Epidermal melanocyte (primary cell): ENCODE measurements at regions not wholly inside any gene's neighbourhood (a gene's known extent, or its start where the extent isn't known, plus 50 kb on each side); places are given as distances from the start of the nearest gene placed in this dataset.
"Not testable (repeated sequence)": the region's sequence is repeated elsewhere in the genome, so short reads cannot be mapped to it uniquely, and the experiment has no call there.

Source experiments
- DNase-seq: peaks from one replicate; pipeline ENCODE4 v3.0.0; 2011; ENCODE audit warnings: low spot score; ENCODE audit not compliant: insufficient read length

DNA sequence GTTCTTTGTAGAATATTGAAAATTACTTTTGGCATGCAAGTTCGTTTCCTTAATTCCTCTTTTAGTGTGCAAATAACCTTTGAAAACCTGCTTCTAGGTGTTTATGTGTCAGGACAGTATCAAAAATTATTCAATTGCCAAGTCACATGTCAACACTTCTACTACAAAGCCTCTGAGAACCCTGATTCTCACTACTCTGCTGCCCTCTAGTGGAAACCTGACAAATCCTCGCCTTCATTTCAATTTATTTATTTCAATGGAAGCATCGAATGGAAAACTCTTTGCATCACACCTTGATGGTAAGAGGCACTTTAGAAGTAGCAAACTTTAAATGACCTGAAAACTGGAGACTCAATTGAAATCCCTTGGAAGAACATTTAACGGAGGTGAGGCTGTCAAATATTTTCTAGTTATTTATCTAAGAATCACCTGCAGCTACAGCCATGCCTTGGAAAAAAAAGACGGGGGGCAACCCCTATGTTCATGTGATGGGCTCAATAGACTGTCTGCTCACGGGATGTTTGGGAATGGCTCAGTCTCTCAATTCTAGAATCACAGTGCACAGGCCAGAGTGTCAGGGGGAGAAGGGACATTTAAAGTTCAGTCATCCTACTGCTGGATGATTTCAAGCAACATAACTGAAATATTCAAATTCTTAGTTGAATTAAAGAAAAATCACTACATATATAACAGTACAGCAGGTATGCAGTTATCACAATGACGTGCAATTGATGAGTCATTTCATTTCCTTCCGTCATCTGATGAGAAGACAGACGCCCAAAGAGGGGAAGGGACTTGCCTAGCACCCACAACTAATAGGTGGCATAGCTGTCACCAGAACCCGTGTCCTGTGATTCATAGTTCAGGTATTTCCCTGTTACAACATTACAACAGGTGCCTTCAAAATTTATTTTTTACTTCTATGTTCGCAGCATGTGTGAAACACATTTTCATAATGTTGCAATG, 563.9 kb downstream of the TOX3 start:
- peak; percentile 29 for DNase-seq

- no peak for DNase-seq
Measured at GRCh38 chr16:51981725-51982124, 565.2 kb downstream of the TOX3 start.

DNA sequence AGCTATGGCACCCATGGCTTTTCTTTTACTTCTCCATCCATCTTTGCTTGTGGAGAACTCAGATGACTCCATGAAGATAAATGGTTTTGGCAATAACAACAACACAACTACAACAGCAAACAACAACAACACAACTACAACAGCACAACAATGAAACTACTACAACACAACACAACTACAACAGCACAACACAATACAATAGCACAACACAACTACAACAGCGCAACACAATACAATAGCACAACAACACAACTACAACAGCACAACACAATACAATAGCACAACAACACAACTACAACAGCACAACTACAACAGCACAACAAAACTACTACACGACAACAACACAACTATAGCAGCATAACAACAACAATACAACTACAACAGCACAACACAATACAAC, 569.4 kb downstream of the TOX3 start:
- DNase-seq = not testable (repeated sequence)

DNA sequence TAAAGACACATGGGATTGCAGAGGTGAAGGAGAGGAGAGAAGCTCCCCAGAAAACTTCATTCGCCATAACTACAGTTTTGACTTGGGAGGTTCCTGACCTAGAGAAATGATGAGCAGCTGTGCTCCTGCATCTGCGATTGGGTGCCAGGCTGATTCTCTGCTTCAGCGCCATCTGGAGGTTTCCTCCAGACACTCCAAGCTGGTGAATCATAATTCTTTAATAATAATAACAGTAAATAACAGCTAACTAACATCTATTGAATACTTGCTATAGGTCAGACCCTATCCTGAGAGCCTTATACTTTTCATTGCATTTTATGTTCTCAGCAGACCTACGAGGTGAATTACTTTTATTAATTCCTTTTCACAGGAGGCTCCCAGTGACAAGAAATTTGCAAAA, 575.8 kb downstream of the TOX3 start:
- no peak for DNase-seq

DNA sequence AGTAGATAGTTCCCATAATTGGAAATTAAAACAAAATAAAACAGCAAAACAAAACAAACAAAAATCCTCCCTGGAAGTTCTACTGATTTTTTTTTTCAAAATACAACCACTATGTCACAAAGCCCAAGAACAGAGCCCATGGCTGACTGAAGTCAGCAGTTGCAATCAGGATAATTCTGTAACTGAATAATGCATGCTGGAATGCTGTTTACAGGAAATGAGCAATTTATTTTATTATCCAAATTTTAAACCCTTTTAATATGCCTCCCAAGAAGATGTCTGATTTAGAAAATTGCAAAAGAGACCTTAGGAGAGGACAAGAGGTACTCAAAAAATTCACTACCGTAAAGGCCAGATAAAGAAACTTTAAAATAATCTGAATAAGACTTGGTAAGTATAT, 578.2 kb downstream of the TOX3 start:
- DNase-seq = no peak

- DNase-seq = no peak
Measured at GRCh38 chr16:51967646-51968045, 579.3 kb downstream of the TOX3 start.

GRCh38 chr16:51960931-51961330, 586.0 kb downstream of the TOX3 start:
- no peak for DNase-seq

GRCh38 chr16:51953286-51953985, 593.5 kb downstream of the TOX3 start:
- no peak for DNase-seq

DNA sequence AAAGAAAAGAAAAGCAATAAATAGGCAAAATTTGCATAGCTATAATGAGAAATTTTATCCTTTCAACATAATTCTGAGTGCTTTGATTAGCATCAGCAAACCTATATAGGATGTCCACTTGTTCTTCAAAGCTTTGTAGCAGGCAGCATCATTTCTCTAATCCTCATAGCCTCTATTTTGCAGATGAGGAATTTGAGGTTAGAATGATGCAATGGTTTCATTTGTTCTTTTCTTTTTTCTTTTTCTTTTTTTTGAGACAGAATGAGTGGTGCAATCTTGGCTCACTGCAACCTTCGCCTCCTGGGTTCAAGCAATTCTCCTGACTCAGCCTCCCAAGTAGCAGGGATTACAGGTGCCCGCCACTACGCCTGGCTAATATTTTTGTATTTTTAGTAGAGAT, 594.4 kb downstream of the TOX3 start:
- DNase-seq = no peak

GRCh38 chr16:51951668-51952298, 595.2 kb downstream of the TOX3 start:
- DNase-seq = no peak

GRCh38 chr16:51950118-51950780, 596.7 kb downstream of the TOX3 start:
- DNase-seq = no peak

- DNase-seq = no peak
Measured at GRCh38 chr16:51949282-51949681, 597.7 kb downstream of the TOX3 start.

DNA sequence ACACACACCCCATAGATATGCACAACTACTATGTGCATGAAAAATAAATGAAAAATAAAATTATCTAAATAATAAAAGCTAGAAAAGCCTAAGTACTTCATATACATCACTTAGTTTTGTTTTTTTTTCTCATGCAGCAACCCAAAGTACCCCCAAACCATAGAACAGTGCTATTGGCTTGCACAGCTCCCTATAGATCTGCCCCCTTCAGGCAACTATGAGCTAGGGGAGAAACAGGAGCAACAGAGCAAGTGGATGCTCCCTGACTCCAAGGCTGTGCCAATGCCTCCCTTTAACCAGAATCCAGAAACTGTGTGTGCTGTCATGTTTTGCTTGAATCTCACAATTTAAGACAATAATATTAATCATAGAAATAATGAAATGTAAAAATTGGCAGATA, 605.5 kb downstream of the TOX3 start:
- DNase-seq = no peak

DNA sequence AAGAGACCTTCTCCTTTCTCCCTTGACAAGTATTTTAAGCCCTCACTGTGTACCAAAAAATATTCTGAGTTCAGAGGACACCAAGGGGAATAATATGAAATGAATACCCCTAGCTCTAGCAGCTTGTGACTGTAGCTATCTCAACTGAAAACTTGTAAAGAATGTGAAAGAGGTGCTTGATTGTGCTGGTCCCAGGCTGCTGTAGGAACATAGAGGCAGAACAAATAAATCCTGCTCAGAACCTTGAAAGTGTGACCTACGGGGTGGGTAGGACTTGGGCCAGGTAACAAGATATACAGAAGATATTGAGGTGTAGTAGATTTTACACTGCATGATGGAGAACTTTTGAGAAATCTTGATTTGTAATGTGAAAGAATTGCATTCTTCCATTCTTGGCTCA, 606.8 kb downstream of the TOX3 start:
- no peak for DNase-seq

DNA sequence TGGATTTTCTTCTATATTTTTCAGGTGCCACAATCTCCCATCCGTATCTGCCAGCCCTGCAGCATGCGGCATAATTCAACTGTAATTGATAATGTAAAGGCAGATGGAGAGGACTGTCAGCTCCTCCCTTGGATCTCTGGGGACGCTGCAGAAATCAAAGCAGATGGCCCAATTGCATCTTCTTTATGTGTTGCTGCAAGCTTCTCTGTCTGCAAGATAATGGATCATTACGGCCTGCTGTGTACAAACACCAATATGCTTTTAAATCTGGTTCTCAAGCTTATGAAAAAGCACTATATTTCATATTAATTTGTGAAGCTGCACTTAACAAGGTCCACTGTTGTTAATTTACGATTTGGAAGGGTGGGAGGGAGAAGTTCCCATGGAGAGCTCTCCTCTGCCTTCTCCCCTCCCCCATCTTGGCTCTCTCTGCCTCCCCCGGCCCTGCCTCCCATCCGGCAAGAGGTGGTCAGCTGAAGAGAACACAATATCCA, 607.5 kb downstream of the TOX3 start:
- DNase-seq = no peak

DNA sequence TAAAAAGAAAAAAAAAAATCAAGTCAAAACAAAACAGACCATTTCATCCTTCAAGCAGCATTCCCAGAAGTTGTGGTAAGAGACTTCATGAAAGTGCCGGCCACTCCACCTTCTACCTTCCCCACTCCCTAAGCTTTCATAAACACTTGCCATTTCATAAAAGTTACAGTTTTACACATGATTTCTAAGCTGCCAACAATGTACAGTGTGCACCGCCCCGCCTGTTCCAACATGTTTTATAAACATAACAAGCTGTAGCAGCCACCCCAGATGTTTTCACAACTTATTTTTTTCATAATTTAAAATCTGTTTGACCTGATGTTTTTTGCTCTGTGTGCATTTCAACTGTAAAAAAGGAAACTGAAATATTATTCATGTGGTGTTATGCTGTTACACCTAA, 608.1 kb downstream of the TOX3 start:
- no peak for DNase-seq

- no peak for DNase-seq
Measured at GRCh38 chr16:51937771-51938170, 609.2 kb downstream of the TOX3 start.

GRCh38 chr16:51936846-51937245, 610.1 kb downstream of the TOX3 start:
- no peak for DNase-seq

DNA sequence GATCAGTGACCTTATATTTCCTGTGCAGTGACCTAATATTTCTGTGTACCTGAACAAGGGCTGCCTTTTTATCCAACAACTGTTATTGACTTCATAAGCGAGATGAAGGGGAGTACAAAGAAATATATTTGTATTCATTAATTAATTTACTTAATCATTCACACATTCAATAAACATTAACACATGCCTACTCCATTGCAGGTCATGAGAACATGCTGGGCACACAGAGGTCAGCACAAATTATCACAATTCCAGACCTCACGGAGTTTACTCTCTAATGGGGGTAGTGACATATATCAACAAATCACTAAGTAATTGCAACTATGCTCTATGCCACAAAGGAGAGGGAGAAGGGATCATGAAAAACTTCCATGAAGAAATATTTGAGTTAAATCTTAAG, 614.6 kb downstream of the TOX3 start:
- no peak for DNase-seq

DNA sequence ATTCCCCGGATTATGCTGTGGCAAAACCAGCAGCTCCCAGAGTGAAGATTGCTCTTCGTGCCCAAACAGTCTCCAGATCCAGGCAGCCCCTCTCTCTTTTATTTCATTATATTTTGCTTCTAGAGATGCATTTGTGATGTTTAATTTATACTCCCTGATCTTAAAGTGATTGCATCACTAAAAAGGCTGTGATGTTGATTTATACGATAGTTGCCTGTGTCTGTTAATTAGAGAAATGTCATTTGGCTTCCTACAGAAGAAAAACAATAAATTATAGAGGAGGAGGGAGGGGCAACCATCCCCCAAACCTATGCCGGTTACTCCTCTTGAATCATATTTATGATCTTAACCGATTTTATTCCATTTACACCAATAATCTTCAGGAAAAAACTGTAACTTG, 615.3 kb downstream of the TOX3 start:
- no peak for DNase-seq

DNA sequence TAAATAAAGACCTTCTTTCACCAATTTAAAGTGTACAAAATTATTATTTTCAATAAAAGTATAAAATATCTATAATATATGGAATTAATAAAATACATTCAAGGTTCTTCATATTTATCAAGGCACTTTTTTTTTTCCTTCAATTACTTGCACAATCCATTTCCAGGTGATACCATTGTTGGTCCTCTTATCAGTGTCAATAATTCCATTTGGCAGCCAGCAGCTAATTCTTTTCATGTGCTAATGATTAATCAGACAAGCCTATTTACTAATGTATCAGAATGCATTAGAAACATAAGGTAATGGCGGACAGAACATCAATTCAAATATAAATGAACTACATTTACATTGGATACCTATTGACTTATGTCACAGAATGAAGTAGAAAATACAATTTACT, 622.2 kb downstream of the TOX3 start:
- no peak for DNase-seq

DNA sequence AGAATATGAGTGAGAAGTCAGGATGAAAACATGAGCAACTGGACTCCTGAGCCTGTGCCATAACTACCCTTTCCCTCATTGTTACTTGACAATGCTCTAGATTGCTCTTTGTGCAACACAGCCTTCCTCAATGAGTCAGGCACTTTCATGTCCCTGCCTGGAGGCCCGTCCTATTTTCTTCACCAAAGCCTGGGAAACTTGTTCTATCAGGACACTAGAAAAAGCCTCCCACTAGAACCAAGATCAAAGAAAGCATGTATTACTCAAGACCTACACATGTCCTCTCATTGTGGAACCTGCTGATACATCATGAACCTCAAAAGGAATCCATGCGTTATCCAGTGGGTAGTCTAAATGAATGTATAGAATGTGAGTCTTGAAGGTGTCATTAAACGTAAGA, 624.5 kb downstream of the TOX3 start:
- DNase-seq = no peak
